ENCODE measurements at regions not wholly inside any gene's neighbourhood (a gene's known extent, or its start where the extent isn't known, plus 50 kb on each side); places are given as distances from the start of the nearest gene placed in this dataset.

- TF ChIP-seq CTCF (conservative IDR thresholded peaks at IDR 0.05; ENCODE audit: low read length) (no peak), EZH2phosphoT487 (IDR thresholded peaks at IDR 0.05; ENCODE audit: borderline replicate concordance) (no peak)
Measured at GRCh38 chr6:149228311-149228955, 89.1 kb upstream of the TAB2 start.
